GM21515 (cell line): ENCODE measurements at regions not wholly inside any gene's neighbourhood (a gene's known extent, or its start where the extent isn't known, plus 50 kb on each side); places are given as distances from the start of the nearest gene placed in this dataset.
"Not testable (repeated sequence)": the region's sequence is repeated elsewhere in the genome, so short reads cannot be mapped to it uniquely, and the experiment has no call there.

Experiments used
- ATAC-seq: cut with Tn5 transposase; IDR thresholded peaks from one replicate; pipeline ENCODE4 v1.9.1; 2021; ENCODE audit not compliant: unreplicated experiment

DNA sequence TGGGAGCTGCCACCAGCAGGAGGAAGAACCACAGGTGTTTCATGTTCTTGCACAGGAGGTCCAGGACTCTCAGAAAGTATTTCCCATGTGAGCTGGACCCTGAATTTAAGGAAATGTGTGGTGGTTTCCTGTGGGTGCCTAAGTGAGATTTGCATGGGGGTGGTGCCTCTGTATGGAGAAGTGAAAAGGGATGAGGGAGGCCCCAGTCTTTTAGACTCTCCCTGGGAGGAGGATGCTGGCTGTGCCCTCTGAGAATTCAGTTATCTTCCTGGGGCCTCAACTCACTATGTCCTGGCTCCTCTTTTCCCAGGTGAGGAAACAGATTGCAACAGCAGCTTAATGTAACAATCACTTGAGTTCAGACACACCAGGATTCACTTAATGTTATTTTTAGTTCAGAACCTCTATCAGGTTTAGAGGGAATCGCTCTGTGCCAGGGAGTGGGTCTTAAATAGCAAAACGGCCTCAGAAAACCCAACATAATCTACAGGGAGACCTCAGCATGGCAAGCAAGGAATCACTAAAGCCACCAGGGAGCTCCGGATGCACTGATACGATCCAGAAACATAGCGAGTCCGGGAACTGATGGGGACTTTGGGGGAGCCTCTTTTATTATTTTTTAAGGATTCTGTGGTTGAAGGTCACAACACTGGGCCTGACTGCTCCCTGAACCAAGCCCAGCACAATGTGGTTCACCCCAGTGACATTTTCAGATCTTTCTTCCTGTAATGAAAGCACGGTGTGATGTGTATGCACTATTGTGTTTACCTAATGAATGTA lies 823.5 kb downstream of the TMEM121 start:
- not testable (repeated sequence) for ATAC-seq

DNA sequence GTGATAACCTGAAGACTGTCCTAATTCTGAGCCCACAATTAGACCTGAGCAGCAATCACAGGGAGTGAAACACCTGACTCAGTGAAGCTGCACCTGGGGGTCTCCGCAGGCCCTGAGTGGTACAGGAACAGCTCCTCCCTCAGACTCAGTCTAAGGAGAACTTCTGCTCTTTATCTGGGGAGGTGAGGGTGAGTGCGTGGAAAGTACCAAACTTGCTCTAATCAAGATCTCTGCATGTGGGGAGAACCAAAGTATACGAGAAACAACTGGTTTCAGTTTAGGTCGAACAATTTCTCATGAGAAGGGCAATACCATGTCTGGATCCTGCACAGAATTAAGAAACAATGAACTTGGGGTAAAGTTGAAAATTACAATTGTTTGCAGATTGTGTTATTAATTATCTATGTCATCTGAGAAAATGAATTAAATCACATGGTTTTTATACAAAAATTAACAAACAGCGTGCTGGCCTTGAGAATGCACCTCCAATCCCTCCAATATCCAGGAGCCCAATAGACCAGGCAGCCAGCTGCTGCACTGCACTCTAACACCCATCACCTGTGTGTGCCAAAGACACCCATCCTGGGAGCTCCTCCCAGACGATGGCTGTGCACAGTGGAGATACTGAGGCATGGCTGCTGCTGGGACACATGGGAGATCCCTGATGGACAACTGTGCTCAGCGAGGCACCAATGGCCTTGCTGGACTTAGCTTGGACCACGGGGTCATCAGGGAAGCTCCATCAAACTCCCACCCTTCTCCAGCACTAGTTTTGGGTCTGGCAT lies 828.8 kb downstream of the TMEM121 start:
- ATAC-seq = not testable (repeated sequence)

DNA sequence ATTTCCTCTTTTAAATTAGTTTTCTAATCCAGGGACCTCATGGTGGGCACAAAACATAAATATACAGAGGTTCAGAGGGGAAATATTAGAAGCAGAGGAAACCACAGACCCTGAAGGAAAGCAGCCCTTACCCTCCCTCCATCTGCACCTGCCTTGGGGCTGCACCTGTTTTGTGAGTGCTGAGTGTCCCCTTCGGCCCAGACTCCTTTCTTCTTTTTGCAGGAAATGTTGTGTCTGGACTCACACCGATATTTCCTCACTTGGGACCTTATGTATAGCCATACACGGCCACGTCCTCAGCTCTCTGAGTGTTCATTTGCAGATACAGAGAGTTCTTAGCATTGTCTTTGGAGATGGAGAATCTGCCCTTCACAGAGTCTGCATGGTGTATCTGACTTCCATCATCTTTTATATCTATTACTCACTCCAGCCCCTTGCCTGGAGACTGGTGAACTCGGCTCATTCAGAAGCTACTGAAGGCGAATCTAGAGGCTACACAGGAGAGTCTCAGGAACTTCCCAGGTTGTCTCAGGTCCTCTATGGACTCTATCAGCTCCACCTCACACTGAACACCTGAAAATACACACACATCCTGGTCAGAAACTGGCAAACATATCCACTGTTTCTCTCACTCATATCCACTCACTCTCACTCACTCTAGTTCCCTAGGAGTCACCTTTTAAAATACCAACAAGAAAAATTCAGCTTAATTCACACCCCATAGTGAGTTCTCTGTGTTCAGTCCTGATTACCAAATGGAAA lies 829.7 kb downstream of the TMEM121 start:
- not testable (repeated sequence) for ATAC-seq

DNA sequence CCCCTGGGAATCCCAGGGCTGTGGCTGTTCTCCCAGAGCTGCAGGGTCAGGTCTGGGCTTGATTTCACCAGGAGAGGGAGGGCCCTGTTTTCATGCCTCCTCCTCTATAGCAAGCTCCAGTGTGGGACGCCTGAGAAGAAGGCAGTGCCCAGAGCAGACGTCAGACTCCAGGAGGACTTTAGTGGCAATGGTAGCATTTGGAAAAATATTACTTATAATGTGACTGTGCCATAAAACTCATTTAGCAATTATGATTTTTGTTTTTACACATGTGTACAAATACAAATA lies 830.2 kb downstream of the TMEM121 start:
- ATAC-seq = not testable (repeated sequence)

DNA sequence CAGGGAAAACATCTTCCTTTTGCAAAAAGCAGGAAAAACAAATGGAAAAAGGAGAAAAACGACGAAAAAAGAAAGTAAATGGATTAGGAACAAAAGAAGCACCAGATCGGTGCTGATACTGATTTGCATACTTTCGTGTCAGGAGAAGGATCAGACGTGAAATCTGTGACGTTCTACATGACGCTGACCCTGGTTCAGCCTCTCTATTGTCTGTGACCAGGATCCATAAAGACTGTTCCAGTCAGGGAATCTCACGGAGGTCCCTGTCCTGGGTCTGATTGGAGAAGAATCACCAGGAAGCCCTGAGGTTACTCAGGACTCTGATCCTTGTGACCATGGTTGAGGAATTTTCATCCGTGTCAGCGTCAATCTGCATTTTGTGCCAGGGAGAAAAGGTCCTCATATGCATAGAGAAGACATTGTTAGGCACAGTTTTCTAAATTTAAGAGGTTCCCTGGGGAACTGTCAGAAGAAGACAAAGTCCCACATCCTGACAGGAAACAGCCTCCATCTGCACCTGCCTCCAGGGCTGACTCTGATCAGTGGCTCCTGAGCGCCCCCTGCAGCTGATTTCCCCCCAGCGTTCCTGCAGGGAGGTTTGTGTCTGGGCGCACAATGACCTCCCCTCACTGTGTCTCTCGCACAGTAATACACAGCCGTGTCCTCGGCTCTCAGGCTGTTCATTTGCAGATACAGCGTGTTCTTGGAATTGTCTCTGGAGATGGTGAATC lies 832.9 kb downstream of the TMEM121 start:
- not testable (repeated sequence) for ATAC-seq

DNA sequence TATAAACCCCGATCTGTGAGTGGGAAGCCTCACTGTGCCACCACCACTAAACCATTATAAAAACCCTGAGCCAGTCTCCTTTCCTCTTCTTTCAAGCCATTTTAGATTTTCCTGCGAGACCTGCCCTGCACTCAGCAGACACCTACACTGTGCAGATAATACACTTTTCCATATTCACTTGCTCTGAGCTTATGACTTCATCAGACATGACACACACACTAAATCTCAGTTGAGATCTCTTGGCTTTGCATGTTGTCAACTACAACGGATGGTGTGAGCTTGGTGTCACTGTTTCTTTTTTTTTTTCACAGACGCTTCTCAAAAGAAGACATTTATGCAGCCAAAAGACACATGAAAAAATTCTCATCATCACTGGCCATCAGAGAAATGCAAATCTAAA lies 839.0 kb downstream of the TMEM121 start:
- ATAC-seq = not testable (repeated sequence)

DNA sequence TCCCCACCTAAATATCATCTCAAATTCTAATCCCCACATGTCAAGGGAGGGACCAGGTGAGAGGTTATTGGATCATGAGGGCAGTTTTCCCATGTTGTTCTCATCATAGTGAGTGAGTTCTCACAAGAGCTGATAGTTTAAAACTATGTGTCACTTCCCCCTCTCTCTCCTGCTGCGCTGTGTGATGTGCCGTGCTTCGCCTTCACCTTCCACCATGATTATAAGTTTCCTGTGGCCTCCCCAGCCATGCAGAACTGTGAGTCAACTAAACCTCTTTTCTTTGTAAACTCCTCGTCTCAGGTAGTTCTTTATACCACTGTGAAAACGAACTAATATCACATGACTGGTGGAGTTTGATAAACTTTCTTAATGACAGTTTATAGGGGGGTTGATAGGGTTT lies 839.5 kb downstream of the TMEM121 start:
- ATAC-seq = not testable (repeated sequence)

DNA sequence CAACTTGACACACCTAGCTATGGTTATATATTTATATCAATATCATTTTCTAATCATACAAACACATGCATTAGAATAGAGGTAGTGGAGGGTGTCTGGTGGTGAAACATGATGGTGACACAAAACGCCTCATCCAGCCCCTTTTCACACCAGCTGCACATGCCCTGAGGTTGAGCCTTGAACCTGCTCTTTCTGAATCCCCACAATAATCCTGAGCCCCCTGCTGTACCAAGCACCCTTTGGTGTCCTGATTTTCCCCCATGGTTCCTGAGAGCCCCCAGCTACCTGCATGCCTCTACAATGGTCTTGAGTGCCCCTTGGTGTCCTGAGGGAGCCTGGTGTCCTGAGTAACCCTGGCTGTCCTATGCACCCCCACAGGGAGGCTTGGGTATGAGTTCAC lies 840.6 kb downstream of the TMEM121 start:
- not testable (repeated sequence) for ATAC-seq

DNA sequence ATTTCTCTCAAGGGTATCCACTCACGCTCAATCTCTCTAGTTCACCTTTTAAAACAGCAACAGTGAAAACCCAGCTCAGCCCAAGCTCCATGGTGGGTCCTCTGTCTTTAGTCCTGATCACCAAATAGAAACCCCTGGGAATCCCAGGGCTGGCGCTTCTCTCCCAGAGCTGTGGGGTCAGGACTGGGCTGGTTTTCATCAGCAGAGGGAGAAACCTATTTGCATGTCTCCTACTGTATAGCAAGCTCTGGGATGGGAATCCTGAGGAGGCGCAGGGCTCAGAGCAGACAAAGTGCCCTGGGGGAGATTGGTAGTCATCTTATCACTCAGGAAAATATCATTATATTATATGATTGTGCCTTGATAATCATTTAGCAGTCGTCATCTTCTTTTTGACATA lies 843.1 kb downstream of the TMEM121 start:
- ATAC-seq = not testable (repeated sequence)

DNA sequence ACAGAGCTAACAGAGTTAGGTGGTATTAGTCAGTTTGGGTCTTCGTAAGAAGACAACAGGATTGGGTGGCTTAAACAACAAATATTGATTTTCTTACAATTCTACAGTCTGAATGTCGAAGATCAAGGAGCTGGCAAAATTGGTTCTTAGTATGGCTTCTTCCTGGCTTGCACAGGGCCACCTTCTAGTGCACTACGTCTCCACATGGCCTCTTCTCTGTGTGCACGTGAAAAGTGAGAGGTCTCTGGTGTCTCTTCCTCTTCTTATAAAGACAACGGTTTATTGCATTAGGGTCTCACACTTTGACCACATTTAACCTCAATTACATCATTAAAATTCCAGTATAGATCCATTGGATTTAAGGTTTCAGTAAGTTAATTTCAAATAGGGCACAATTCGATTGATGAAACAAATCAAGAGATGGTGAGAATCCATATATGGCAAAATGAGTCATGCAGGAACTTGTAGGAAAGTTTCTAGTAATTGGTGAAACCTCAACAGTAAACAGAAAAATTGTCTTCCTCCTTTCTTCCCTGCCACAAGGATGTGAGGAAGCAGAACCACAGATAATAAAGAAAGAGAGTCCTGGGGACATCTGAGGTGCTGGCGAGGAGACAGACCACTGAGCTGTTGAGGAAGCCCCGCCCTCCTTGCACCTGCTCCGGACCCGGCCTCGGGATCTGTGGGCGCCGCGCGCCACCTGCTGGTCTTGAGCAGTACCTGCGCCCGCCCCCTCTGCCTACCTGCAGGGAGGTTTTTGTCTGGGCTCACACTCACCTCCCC lies 846.7 kb downstream of the TMEM121 start:
- no peak for ATAC-seq

DNA sequence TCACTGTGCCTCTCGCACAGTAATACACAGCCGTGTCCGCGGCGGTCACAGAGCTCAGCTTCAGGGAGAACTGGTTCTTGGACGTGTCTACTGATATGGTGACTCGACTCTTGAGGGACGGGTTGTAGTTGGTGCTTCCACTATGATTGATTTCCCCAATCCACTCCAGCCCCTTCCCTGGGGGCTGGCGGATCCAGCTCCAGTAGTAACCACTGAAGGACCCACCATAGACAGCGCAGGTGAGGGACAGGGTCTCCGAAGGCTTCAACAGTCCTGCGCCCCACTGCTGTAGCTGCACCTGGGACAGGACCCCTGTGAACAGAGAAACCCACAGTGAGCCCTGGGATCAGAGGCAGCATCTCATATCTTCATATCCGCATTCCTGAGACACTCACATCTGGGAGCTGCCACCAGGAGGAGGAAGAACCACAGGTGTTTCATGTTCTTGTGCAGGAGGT lies 847.3 kb downstream of the TMEM121 start:
- not testable (repeated sequence) for ATAC-seq

DNA sequence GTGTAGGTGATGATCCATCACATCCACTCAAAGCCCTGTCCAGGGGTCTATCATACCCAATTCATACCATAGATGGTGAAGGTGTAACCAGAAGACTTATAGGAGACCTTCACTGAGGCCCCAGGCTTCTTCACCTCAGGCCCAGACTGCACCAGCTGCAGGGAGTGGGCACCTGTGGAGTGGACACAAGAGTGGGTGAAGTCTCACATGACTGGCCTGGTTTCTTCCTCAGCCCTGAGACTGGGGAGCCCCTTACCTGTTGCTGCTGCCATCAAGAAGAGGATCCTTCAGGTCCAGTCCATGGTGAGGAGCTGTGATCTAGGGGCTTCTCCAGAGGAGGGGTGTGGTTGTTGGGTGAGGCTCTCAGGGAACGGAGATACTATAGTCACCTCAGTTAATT lies 851.0 kb downstream of the TMEM121 start:
- ATAC-seq = no peak

DNA sequence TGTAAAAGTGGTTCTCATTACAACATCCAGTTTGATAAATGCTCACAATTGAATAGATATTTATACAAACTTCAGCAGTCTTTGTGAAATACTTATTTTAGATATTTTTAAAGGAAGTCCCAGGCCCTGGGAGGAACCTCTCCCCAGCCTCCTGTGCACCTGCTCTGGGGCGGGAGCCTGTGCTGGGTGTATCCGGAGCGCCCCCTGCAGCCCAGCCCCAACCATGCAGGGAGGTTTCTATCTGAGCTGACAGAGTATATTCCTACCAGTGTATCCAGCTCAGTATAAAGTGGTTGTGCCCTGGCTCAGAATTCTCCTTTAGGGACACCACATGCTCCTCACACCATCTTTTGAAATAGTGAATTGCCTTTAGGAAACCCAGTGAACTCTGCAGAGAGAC lies 851.8 kb downstream of the TMEM121 start:
- no peak for ATAC-seq

DNA sequence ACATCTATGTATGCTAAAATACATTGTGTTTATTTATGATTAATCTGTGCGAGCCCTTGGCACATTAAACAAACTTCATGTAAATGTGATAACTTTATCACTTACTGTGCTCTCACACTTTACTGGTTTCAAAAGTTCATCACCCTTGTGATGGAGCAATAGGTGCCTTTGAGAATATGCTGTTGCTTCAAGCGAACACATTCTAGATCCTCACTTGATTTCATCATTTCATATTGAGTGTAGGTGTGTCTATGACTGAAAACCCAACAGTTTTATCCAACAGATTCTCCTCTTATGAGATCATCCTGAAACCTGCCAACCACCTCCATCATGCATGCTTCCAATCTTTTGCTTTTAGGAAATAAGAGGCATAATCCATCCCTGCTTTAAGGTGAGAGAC lies 854.4 kb downstream of the TMEM121 start:
- no peak for ATAC-seq

DNA sequence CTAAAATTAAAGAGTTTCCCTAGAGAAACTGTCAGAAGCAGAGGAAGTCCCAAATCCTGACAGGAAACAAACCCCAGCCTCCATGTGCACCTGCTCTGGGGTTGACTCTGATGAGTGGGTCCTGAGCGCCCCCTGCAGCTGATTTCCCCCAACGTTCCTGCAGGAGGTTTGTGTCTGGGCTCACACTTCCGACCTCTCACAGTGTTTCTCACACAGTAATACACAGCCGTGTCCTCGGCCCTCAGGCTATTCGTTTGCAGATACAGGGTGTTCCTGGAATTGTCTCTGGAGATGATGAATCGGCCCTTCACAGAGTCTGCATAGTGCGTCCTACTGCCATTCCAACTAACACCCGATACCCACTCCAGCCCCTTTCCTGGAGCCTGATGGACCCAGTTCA lies 862.8 kb downstream of the TMEM121 start:
- not testable (repeated sequence) for ATAC-seq

DNA sequence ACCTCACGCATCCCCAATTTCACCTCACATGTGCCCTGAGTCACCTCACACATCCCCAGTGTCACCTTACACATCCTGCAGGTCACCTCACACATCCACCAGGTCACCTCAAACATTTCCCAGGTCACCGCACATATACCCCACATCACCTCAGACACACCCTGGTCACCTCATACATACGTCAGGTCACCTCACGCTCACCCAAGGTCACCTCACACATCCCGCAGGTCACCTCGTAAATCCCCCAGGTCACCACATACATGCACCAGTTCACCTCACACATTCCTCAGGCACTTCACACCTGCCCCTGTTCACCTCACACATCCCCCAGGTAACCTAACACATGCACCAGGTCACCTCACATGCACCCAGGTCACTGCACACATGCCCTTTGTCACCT lies 864.0 kb downstream of the TMEM121 start:
- no peak for ATAC-seq

DNA sequence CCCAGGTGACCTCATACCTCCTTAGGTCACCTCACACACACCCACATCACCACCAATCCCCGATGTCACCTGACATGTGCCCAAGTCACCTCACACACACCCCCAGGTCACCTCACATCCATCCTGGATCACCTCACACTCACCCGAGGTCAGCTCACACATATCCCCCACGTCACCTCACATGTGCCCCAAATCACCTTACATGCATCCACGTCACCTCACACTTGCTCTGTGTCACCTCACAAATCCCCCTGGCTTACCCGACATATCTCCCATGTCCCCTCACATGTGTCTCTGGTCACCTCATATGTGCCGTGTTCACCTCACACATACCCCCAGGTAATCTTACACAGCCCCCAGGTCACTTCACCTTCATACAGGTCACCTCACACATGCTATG lies 864.6 kb downstream of the TMEM121 start:
- no peak for ATAC-seq

DNA sequence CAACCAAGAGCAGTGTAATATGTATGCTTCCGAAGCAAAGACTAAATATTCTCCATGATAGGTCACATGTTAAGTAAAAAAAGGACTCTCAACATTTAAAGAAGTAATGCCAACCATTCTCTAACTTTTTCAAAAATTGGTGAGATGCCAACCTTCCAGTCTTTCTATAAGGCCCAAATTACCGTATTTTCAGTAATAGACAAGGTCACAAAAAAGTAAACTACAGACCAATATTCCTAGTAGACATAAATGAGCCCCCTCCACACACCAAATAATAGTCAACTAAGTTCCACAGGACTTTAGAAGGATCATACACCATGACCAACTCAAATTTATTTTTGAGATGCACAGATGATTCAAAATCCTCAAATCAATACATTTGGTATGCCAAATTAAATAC lies 867.4 kb downstream of the TMEM121 start:
- no peak for ATAC-seq

DNA sequence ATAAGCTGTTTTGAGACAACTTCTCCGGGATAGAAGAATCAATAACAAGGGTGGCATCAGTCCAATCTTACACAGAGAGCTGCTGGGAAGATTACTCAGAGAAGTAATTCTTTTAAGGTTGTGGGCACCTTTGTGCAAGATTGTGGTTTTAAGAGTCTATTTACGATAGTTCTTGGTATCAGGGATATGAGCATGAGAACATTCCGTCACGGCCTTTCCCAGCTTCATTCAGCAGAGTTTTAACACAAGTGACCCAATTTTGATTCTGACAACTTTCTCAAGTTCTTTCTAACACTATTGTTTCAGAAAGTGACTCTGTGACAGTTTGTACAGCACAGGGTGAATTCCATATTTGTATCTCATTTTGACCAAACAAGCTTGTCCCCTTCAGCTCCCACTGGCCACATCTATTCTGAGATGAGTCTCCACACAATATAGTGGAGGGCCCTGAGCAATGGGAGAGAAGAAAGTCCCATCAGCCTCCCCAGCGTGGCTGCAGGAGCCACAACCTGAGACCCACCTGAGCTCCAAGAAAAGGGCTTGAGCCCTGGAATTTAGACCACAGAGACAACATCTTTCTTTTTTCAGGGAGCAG lies 869.2 kb downstream of the TMEM121 start:
- ATAC-seq = no peak

DNA sequence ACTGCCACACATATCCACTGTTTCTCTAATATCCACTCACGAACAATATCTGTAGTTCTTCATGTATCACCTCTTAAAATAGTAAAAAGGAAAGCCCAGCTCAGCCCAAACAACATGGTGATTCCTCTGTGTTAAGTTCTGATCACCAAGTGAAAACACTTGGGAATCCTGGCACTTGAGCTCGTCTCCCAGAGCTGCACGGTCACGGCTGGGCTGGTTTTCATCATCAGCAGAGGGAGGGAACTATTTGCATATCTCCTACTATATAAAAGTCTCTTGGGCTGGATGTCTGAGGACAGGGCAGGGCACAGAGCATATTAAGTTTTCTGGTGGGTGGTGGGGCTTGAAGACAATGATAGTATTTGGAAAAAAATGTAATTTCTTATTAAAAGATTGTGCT lies 870.6 kb downstream of the TMEM121 start:
- no peak for ATAC-seq
